ENCODE measurements at regions not wholly inside any gene's neighbourhood (a gene's known extent, or its start where the extent isn't known, plus 50 kb on each side); places are given as distances from the start of the nearest gene placed in this dataset.

DNA sequence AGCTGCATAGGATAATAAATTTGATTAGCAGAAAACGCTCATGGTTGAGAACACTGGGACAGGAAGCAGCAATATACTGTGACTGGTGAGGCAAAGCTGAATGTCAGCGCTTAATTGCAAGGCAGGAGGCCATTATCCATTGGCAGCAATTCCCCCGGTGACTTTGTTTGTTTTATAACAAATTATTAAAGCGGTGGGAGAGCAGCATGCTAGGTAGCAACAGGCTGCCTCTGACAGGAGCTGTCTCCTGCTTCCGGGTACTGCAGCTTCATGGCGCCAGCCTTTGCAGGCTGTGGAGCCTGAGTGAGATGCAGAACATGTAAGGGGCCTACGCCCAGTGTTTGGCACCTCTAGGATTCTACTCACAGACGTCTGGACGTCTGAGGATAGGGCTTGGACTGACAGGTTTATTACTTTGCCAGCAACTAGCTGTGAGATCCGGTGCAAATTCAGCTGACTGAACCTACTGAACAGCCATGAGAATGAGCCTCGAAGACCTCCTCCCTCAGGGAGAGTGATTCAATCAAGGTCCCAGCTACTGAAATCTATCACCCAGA, 82.1 kb upstream of the SSTR1 start:
- no peak overlapping the region for H3K4me3 ChIP-seq (ENCODE audit: control insufficient read depth, low read depth, low read length)
- TF ChIP-seq, protein P1, sequence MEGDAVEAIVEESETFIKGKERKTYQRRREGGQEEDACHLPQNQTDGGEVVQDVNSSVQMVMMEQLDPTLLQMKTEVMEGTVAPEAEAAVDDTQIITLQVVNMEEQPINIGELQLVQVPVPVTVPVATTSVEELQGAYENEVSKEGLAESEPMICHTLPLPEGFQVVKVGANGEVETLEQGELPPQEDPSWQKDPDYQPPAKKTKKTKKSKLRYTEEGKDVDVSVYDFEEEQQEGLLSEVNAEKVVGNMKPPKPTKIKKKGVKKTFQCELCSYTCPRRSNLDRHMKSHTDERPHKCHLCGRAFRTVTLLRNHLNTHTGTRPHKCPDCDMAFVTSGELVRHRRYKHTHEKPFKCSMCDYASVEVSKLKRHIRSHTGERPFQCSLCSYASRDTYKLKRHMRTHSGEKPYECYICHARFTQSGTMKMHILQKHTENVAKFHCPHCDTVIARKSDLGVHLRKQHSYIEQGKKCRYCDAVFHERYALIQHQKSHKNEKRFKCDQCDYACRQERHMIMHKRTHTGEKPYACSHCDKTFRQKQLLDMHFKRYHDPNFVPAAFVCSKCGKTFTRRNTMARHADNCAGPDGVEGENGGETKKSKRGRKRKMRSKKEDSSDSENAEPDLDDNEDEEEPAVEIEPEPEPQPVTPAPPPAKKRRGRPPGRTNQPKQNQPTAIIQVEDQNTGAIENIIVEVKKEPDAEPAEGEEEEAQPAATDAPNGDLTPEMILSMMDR (conservative IDR thresholded peaks at IDR 0.05; ENCODE audit: control insufficient read depth, insufficient read depth, low read depth, low read length): no peak
- DNase-seq (ENCODE audit: low read depth): no peak

- TF ChIP-seq, protein P1 (conservative IDR thresholded peaks at IDR 0.05; ENCODE audit: control insufficient read depth, insufficient read depth, low read depth, low read length): no peak
- no peak for DNase-seq (ENCODE audit: low read depth)
These were observed 80.3 kb upstream of the SSTR1 start for GRCh38 chr14:38127356-38127755.

DNA sequence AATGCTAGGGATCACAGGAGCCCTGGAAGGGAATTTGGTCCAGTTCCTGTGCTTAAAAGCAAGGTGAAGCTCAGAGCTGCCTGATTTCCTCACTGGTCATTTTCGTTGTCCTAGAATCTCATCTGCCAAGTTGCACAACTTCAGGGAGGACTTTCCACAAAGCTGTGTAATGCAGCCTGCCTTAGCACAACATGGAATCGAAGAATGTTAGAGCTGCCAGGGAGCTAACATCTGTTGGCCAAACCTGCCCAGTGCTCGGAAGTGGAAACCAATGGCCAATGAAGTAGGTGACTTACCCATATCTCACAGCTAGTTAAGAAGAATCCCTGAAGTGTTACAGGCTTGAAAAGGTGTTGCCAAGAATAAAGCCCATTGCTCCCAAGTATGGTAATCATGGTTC, 79.9 kb upstream of the SSTR1 start:
- no peak overlapping the region for H3K4me3 ChIP-seq (ENCODE audit: control insufficient read depth, low read depth, low read length)
- peak; percentile 46 for DNase-seq (ENCODE audit: low read depth)
- TF ChIP-seq, protein P1 (conservative IDR thresholded peaks at IDR 0.05; ENCODE audit: control insufficient read depth, insufficient read depth, low read depth, low read length): no peak

More at GRCh38 chr14:38127356-38127755, 80.3 kb upstream of the SSTR1 start:
- no peak overlapping the region for H3K4me3 ChIP-seq (ENCODE audit: control insufficient read depth, low read depth, low read length)

DNA sequence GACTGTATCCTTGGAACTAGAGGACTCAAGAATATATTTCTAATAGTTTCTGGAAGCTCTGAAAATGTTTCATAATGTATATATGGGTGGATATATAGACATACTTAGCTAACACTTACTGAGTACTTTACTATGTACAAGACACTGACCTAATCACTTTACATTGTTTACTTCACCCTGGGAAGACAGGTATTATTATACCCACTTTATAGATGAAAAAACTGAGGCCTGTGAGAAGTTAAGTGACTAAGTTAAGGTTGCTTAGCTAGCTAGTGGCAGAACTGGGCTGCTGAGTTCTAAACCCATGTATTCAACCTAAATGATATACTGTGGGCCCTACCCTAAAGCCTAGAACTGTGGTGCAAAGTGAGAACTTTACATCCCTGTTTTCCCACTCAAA, 79.1 kb upstream of the SSTR1 start:
- DNase-seq (ENCODE audit: low read depth): no peak
- TF ChIP-seq, protein P1 (conservative IDR thresholded peaks at IDR 0.05; ENCODE audit: control insufficient read depth, insufficient read depth, low read depth, low read length): no peak
- no peak overlapping the region for H3K4me3 ChIP-seq (ENCODE audit: control insufficient read depth, low read depth, low read length)

DNA sequence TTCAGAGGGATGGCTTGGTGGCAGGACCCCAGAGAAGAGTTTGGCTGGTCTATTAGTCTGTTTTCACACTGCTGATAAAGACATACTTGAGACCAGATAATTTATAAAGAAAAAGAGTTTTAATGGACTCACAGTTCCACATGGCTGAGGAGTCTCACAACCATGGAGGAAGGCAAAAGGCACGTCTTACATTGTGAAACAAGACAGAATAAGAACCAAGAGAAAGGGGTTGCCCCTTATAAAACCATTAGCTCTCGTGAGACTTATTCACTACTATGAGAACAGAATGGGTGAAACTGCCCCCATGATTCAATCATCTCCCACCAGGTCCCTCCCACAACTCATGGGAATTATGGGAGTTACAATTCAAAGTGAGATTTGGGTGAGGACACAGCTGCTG, 78.5 kb upstream of the SSTR1 start:
- TF ChIP-seq, protein P1 (conservative IDR thresholded peaks at IDR 0.05; ENCODE audit: control insufficient read depth, insufficient read depth, low read depth, low read length): no peak
- no peak overlapping the region for H3K4me3 ChIP-seq (ENCODE audit: control insufficient read depth, low read depth, low read length)
- no peak for DNase-seq (ENCODE audit: low read depth)

DNA sequence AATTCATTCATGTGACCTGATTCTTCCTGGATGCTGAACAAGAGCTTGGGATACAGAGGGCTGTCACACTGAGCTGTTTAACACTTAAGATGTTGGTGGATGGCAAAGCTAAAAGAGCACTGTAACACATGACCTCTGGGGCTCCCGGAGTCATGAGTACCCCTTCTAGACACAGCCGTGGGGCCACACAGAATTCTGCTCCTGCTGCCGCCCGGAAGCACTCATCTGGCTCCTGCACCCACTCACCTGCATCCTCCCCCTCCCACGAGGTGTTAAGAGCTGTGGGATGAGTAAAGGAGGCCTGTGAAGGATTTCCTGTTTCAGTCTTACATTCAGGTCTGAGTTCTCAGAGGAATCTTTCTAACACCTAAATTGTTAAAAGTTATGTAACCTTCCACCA, 78.0 kb upstream of the SSTR1 start:
- DNase-seq (ENCODE audit: low read depth): no peak

More for the DNA sequence above, 78.0 kb upstream of the SSTR1 start:
- no peak overlapping the region for H3K4me3 ChIP-seq (ENCODE audit: control insufficient read depth, low read depth, low read length)
- TF ChIP-seq, protein P1 (conservative IDR thresholded peaks at IDR 0.05; ENCODE audit: control insufficient read depth, insufficient read depth, low read depth, low read length): no peak
